Activated CD4-positive, alpha-beta T cell treated with anti-CD3 and anti-CD28 coated beads, Interleukin-2, amount 50 U/mL, for 1 hour (primary cell): ENCODE measurements at regions not wholly inside any gene's neighbourhood (a gene's known extent, or its start where the extent isn't known, plus 50 kb on each side); places are given as distances from the start of the nearest gene placed in this dataset.
A peak's percentile ranks its signal among the peaks of the same experiment; 100 is the strongest.
"Not testable (repeated sequence)": the region's sequence is repeated elsewhere in the genome, so short reads cannot be mapped to it uniquely, and the experiment has no call there.

Experiments
- DNase-seq: peaks from one replicate; pipeline ENCODE4 v3.0.0-alpha.2; 2020

- no peak for DNase-seq
These were observed 294.1 kb downstream of the SIPA1L2 start for GRCh38 chr1:232335741-232336293.

GRCh38 chr1:232335261-232335660 lies 294.7 kb downstream of the SIPA1L2 start:
- DNase-seq, result peak; percentile 7

GRCh38 chr1:232334811-232335210 lies 295.1 kb downstream of the SIPA1L2 start:
- no peak for DNase-seq

GRCh38 chr1:232334246-232334645 lies 295.7 kb downstream of the SIPA1L2 start:
- DNase-seq, result no peak

DNA sequence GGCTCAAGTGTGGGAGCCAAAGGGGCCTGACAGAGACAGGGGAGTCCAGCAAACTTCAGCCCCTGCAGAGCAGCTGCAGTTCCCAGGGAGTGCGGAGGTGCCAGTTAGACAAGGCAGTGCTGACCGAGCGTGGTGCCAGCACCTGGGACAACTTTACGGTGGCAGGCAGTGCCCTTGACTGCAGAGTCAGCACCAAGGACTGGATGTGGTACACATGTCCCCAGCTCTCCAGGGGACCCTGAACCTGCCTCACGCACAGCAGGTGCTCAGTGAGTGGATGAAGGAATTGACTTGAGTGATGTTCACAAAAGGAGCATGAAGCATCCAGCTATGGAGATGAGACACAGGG lies 296.5 kb downstream of the SIPA1L2 start:
- DNase-seq, result no peak

DNA sequence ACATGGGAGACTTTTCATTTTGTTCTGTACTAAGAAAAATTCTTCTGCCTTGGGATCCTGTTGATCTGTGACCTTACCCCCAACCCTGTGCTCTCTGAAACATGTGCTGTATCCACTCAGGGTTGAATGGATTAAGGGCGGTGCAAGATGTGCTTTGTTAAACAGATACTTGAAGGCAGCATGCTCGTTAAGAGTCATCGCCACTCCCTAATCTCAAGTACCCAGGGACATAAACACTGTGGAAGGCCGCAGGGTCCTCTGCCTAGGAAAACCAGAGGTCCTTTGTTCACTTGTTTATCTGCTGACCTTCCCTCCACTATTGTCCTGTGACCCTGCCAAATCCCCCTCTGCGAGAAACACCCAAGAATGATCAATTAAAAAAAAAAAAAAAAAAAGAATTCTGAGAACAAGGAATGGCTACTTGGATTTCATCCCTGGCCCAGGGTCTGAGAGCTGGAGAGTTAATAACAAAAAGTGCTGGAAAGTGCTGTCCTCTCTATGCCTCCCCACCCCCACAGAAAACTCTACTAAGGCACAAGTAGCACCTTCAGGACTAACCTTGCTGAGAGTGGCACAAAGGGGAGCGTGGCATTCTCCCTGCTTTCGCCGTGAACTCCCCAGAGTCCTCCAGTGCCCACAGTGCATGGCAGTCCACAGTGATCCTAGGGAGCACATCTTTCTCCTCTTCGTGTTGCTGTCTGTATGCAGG lies 297.1 kb downstream of the SIPA1L2 start:
- DNase-seq, result not testable (repeated sequence)

- no peak for DNase-seq
These were observed 300.7 kb downstream of the SIPA1L2 start for GRCh38 chr1:232329103-232329813.

GRCh38 chr1:232328486-232329102 lies 301.3 kb downstream of the SIPA1L2 start:
- no peak for DNase-seq

GRCh38 chr1:232327899-232328298 lies 302.0 kb downstream of the SIPA1L2 start:
- DNase-seq, result no peak

DNA sequence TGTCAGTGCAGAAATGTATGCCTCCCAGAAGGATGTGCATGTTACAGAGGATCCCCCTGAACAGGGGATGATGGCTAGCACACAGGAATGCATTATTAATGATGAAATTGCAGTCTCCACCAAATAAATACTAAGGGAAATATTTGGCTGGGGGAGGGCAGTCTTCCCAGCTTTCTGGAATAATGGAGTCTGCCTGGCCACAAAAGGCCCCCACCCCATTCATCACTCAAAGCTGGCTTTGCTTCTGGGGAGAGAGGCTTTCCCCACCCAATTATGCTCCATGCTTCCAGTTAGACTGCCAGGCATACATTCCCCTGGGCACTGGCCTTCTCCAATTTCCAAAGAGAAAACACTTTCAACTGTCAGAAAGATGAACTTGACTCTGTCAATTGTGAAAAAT lies 302.7 kb downstream of the SIPA1L2 start:
- DNase-seq, result no peak

DNA sequence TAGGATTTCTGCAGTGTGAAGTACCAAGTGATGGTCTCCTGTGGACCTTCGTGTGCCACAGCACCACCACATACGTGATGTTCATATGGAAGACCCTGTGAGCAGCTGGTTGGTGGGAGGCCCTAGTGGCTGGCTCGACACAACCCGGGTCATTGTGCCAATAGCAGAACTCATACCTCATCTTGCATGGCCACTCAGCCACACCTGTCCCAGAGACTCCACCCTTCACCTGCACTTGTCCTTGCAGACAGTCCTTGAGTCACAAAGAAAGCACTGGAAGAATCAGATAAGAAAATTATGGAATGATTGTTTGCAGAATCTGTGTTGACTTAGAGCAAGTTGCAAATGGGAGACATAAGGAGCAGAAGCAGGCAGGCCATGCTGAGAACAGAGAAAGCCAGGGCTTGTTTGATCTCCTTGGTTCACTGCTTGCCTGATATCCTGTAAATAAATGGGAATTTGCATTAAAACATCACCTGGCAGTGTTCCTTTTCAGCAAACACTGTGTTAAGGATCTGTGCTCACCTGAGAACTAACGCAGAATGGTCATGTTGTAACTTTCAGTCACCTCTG lies 307.7 kb downstream of the SIPA1L2 start:
- no peak for DNase-seq

GRCh38 chr1:232319518-232320210 lies 310.3 kb downstream of the SIPA1L2 start:
- DNase-seq, result no peak

GRCh38 chr1:232319072-232319471 lies 310.9 kb downstream of the SIPA1L2 start:
- DNase-seq, result no peak

GRCh38 chr1:232318143-232318542 lies 311.8 kb downstream of the SIPA1L2 start:
- no peak for DNase-seq

DNA sequence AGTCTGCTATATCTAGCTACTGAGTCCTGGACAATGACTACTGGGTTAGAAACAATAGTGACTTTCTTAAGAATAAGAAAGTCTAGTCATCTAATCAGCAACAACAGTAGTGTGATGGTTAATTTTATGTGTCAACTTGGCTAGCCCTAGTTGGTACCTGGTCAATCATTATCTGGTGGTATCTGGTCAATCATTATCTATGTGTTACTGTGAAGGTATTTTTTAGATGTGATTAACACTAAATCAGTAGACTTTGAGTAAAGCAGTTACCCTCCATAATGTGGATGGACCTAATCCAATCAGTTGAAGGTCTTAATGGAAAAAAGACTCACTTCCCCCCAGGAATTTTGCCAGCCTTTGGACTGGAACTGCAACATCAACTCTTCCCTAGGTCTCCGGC lies 312.6 kb downstream of the SIPA1L2 start:
- DNase-seq, result no peak

GRCh38 chr1:232316864-232317263 lies 313.1 kb downstream of the SIPA1L2 start:
- no peak for DNase-seq

DNA sequence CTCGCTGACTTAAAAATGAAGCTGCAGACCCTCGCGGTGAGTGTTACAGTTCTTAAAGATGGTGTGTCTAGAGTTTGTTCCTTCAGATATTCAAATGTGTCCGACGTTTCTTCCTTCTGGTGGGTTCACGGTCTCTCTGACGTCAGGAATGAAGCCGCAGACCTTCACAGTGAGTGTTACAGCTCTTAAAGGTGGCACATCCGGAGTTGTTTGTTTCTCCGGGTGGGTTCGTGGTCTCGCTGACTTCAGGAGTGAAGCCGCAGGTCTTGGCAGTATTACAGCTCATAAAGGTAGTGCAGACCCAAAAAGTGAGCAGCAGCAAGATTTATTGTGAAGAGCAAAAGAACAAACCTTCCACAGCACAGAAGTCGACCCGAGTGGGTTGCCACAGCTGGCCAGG lies 316.1 kb downstream of the SIPA1L2 start:
- DNase-seq, result not testable (repeated sequence)

- no peak for DNase-seq
These were observed 319.4 kb downstream of the SIPA1L2 start for GRCh38 chr1:232310541-232310940.

DNA sequence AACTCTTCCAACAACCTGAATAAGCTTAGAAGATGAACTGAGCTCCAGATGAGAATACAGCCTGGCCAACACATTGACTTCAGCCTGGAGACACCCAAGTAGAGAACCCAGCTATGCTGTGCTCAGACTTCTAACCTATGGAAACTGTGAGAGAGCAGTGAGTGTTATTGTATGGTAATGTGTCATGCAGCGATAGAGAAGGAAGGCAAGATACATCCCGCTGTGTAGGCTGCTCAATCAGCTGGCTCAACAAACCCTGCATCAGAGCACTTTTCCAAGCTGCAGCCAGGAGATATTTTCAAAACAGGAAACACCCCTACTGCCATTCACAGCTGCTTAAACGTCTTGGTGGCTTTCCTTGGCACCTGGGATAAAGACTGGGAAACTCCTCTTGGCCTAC lies 321.3 kb downstream of the SIPA1L2 start:
- no peak for DNase-seq

DNA sequence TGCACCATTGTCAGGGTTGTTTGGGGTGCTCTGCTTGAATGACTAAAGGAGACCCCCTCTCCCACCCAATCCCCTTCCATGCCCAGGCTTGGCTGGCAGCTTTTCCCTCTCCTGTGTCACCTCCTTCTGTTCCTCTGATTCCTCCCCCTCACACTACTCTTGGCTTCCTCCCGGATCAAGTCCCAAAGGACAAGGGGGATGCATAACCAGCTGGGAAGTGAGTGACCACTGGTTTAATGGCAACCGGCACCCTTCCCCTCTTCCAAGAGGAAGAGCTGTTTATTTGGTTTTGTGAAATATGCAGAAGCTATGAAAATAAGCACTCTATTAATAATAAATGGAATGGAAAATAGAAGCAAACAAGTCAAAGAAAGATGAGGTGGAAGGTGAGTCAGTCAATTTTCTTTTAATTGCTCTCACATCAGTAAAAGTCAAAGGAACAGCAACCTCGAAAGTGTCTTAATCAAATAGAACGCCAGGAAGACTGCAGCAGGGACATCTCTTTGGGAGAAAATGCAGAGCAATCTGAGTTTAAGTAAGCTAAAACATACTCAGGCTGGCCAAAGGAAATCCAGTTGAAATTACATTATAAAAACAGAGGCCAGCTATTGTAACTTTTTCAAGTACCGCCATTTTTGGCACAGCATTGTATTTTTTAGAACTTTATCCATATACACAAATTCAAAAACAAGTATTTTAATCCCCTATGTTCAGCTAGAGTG lies 322.5 kb downstream of the SIPA1L2 start:
- no peak for DNase-seq

DNA sequence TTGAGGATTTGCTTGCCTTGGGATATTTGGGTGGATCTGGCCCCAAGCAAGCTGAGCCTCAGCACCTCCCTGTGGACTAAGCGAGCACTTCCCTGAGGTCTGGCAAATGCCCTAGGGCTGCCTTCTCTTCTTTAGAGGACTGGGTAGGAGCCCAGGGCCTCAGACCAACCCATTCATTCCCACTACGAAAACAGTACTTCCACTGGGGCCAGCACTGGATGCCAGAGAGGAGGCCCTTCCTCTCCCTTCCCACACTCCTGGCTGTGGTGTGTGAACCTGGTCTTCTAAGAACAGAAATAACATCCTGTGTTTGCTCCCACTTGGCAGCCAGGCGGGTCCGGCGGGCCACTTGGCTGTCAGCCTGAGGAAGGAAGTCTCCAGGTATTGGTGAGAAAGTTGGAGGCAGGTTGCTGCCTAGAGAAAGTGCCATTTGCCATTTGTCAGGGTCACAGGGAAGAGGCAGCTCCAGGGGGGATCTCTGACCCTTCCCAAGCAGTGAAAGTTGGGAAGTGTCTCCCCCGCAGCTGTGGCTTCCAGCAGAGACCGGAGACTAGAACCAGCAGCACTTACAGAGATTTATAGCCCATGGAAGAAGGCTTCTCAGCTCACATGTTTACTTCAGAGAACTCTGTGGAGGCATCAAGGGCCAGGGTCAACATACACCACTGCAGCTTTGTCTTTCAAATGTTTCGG lies 323.5 kb downstream of the SIPA1L2 start:
- no peak for DNase-seq

- DNase-seq, result no peak
These were observed 324.9 kb downstream of the SIPA1L2 start for GRCh38 chr1:232305050-232305449.
